PFSK-1 (cell line): ENCODE measurements at regions not wholly inside any gene's neighbourhood (a gene's known extent, or its start where the extent isn't known, plus 50 kb on each side); places are given as distances from the start of the nearest gene placed in this dataset.

Source experiments
- FOXP2 ChIP-seq: optimal IDR thresholded peaks from 2 replicates; pipeline ENCODE3; 2011; ENCODE audit warnings: borderline replicate concordance, control low read depth, inconsistent platforms; ENCODE audit not compliant: insufficient read depth; ENCODE audit errors: extremely low read length, extremely low read depth
- POLR2AphosphoS5 ChIP-seq: IDR thresholded peaks from 2 replicates; pipeline ENCODE4 v1.6.1; 2012; ENCODE audit warnings: low read depth, mild to moderate bottlenecking, control low read depth, low read length, moderate library complexity
- SIN3A ChIP-seq: IDR thresholded peaks from 2 replicates; pipeline ENCODE4 v1.6.1; 2012; ENCODE audit warnings: mild to moderate bottlenecking, low read length, moderate library complexity, borderline replicate concordance; ENCODE audit not compliant: insufficient read depth
- TAF1 ChIP-seq: IDR thresholded peaks from 2 replicates; pipeline ENCODE4 v1.6.1; 2012; ENCODE audit warnings: low read length, control low read depth, borderline replicate concordance; ENCODE audit not compliant: insufficient read depth
- TF ChIP-seq, protein P1 (sequence below), 2 experiments: IDR thresholded peaks; 2 replicates each; pipeline versions ENCODE4 v1.6.1 to v1.8.0; 2011 to 2012; ENCODE audit warnings: low read depth in 2 of 2, low read length in 2 of 2, control low read depth in 1 of 2, inconsistent platforms in 1 of 2, mild to moderate bottlenecking in 1 of 2, moderate library complexity in 1 of 2; ENCODE audit not compliant: insufficient read depth in 1 of 2

GRCh38 chr22:49360746-49361145 is 466.9 kb downstream of the BRD1 start:
- TF ChIP-seq, protein P1, sequence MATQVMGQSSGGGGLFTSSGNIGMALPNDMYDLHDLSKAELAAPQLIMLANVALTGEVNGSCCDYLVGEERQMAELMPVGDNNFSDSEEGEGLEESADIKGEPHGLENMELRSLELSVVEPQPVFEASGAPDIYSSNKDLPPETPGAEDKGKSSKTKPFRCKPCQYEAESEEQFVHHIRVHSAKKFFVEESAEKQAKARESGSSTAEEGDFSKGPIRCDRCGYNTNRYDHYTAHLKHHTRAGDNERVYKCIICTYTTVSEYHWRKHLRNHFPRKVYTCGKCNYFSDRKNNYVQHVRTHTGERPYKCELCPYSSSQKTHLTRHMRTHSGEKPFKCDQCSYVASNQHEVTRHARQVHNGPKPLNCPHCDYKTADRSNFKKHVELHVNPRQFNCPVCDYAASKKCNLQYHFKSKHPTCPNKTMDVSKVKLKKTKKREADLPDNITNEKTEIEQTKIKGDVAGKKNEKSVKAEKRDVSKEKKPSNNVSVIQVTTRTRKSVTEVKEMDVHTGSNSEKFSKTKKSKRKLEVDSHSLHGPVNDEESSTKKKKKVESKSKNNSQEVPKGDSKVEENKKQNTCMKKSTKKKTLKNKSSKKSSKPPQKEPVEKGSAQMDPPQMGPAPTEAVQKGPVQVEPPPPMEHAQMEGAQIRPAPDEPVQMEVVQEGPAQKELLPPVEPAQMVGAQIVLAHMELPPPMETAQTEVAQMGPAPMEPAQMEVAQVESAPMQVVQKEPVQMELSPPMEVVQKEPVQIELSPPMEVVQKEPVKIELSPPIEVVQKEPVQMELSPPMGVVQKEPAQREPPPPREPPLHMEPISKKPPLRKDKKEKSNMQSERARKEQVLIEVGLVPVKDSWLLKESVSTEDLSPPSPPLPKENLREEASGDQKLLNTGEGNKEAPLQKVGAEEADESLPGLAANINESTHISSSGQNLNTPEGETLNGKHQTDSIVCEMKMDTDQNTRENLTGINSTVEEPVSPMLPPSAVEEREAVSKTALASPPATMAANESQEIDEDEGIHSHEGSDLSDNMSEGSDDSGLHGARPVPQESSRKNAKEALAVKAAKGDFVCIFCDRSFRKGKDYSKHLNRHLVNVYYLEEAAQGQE (IDR thresholded peaks at IDR 0.05; ENCODE audit: insufficient read depth in 1 of 2, low read depth in 2 of 2, low read length in 2 of 2), result no peak
- TF ChIP-seq FOXP2 (no peak), POLR2AphosphoS5 (no peak), SIN3A (no peak), TAF1 (no peak)

DNA sequence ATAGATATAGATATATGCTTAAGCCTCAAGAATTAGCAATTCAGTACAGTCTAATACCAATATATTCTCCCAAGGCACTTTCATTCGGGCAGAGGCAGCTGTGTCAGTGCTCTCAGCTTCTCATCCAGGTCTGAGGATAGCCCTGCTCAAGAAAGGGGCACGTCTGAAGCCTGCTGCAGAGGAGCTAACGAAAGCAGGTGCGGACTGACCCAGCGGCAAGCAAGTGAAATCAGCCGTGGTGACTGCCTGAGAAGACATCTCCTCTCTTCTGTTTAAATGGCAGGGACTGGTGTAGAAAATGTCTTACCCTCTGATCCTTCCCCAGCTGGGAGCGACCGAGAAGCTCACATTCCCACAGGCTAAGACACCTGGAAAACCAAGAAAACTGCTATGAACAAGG is 468.6 kb downstream of the BRD1 start:
- TF ChIP-seq SIN3A (no peak), TAF1 (no peak), POLR2AphosphoS5 (no peak), FOXP2 (no peak)
- TF ChIP-seq, protein P1 (IDR thresholded peaks at IDR 0.05; ENCODE audit: insufficient read depth in 1 of 2, low read depth in 2 of 2, low read length in 2 of 2), result no peak

GRCh38 chr22:49357661-49358440 is 469.8 kb downstream of the BRD1 start:
- no peak for TF ChIP-seq FOXP2
- no peak for TF ChIP-seq TAF1
- TF ChIP-seq POLR2AphosphoS5, result no peak
- TF ChIP-seq SIN3A, result no peak
- TF ChIP-seq, protein P1 (IDR thresholded peaks at IDR 0.05; ENCODE audit: insufficient read depth in 1 of 2, low read depth in 2 of 2, low read length in 2 of 2), result no peak

DNA sequence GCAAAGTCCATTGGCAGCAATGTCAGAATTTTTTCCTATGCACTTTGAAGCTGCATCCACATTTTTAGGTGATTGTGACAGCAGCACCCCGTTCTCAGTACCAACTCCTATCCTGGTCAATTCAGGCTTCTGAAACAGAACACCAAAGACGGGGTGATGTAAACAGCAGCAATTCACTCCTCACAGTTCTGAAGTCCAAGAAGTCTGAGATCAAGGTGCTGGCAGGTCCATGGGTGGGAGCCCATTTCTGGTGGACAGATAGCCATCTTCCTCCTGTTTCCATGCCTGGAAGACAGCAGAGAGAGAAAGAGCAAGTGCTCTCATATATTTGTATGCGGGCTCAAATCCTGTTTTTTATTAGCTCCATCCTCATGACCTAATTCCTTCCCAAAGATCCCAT is 471.2 kb downstream of the BRD1 start:
- TF ChIP-seq FOXP2 (no peak), POLR2AphosphoS5 (no peak), TAF1 (no peak), SIN3A (no peak)
- TF ChIP-seq, protein P1 (IDR thresholded peaks at IDR 0.05; ENCODE audit: insufficient read depth in 1 of 2, low read depth in 2 of 2, low read length in 2 of 2), result no peak
